Lung (tissue), 11 donors: ENCODE measurements at regions not wholly inside any gene's neighbourhood (a gene's known extent, or its start where the extent isn't known, plus 50 kb on each side); places are given as distances from the start of the nearest gene placed in this dataset.

Experiments used
- ATAC-seq: fragments of 200-7000 bp; cut with Tn5 transposase; one replicate; pipeline ENCODE4 v1.9.1; 2020; ENCODE audit warnings: moderate number of reproducible peaks; ENCODE audit not compliant: insufficient read depth, low FRiP score
- DNase-seq, 3 donors: peaks; one replicate each; pipeline ENCODE4 v3.0.0-alpha.2; 2013 to 2017
- H3K27ac ChIP-seq, 2 donors: one replicate each; pipeline ENCODE4 v1.5.1; 2013; ENCODE audit warnings: mild to moderate bottlenecking in 2 of 2, moderate library complexity in 2 of 2, control low read depth in 1 of 2, inconsistent platforms in 1 of 2, low read depth in 1 of 2, low read length in 1 of 2
- H3K27me3 ChIP-seq, 3 donors: one replicate each; pipeline ENCODE4 v1.5.1; 2013; ENCODE audit warnings: low read length in 2 of 3; ENCODE audit not compliant: control insufficient read depth in 3 of 3, insufficient read depth in 3 of 3
- H3K36me3 ChIP-seq, 4 donors: one replicate each; pipeline ENCODE4 v1.5.1; 2013; ENCODE audit warnings: low read length in 4 of 4, mild to moderate bottlenecking in 1 of 4, moderate library complexity in 1 of 4; ENCODE audit not compliant: control insufficient read depth in 4 of 4, insufficient read depth in 4 of 4
- H3K4me1 ChIP-seq, 5 donors: one replicate each; pipeline ENCODE4 v1.5.1; 2013; ENCODE audit warnings: low read length in 5 of 5, mild to moderate bottlenecking in 2 of 5, moderate library complexity in 1 of 5; ENCODE audit not compliant: control insufficient read depth in 5 of 5, insufficient read depth in 5 of 5
- H3K4me3 ChIP-seq: one replicate; pipeline ENCODE4 v1.5.1; 2013; ENCODE audit warnings: mild to moderate bottlenecking, control low read depth, moderate library complexity
- H3K9ac ChIP-seq, 2 donors: one replicate each; pipeline ENCODE4 v1.5.1; 2013; ENCODE audit warnings: low read length in 2 of 2, control low read depth in 1 of 2; ENCODE audit not compliant: insufficient read depth in 1 of 2
- H3K9me3 ChIP-seq, 4 donors: one replicate each; pipeline ENCODE4 v1.5.1; 2013; ENCODE audit warnings: low read length in 3 of 4, mild to moderate bottlenecking in 1 of 4, moderate library complexity in 1 of 4; ENCODE audit not compliant: control insufficient read depth in 4 of 4, insufficient read depth in 3 of 4
- CTCF ChIP-seq: IDR thresholded peaks from 2 replicates; pipeline ENCODE4 v1.5.1; 2012; ENCODE audit warnings: mild to moderate bottlenecking; ENCODE audit errors: control extremely low read depth, extremely low read depth
- WGBS, 2 donors: extraction: QIAGEN DNeasy Blood & Tissue Kit; methylation state at CpG; one replicate each; pipeline ENCODE4 v1.1.7; 2013; 5-methylcytosine and 5-hydroxymethylcytosine counted together
- donor health status: control.
- donor health status: control.
- donor health status: Bipolar disorder and iron deficiency.
- donor health status: healthy.
- donor health status: DM: yes; HTN: yes; CAD: no.

- Histone ChIP-seq H3K27me3 (no peaks in the 10 kb centered on the region), H3K4me3 (no peak overlapping the region), H3K4me1 (no peaks in the 10 kb centered on the region), H3K9me3 (no peaks in the 10 kb centered on the region), H3K27ac (no peak overlapping the region), H3K36me3 (no peaks in the 10 kb centered on the region), H3K9ac (no peak overlapping the region)
- 69 to 79% methylated on average over 4 of the region's 4 CpGs for WGBS, 2 donors
- no peak for ATAC-seq
- TF ChIP-seq CTCF = no peak
- DNase-seq = no peak
Observed at GRCh38 chr13:79241697-79242096, 164.4 kb downstream of the RBM26 start.

- peak; percentile 2 for ATAC-seq
- 59 to 73% methylated on average over 4 of the region's 4 CpGs for WGBS, 2 donors
- H3K9me3 ChIP-seq = peaks cover 0 to 2% (median 0%) of the 10 kb centered on the region in 4 donors
Observed at GRCh38 chr13:79237981-79238380, 168.1 kb downstream of the RBM26 start.

GRCh38 chr13:79231887-79232286 is 174.2 kb downstream of the RBM26 start:
- no peak for TF ChIP-seq CTCF
- peaks cover 0 to 2% (median 0%) of the 10 kb centered on the region in 4 donors for H3K9me3 ChIP-seq
- H3K4me3 ChIP-seq = no peak overlapping the region
- H3K9ac ChIP-seq = no peak overlapping the region
- H3K36me3 ChIP-seq = no peaks in the 10 kb centered on the region
- no peaks in the 10 kb centered on the region for H3K27me3 ChIP-seq
- ATAC-seq (no peak), DNase-seq (no peak)
- no peak overlapping the region for H3K27ac ChIP-seq
- 89 to 91% methylated on average over 2 of the region's 2 CpGs for WGBS, 2 donors
- no peaks in the 10 kb centered on the region for H3K4me1 ChIP-seq

More at GRCh38 chr13:79237981-79238380, 168.1 kb downstream of the RBM26 start:
- H3K27me3 ChIP-seq = no peaks in the 10 kb centered on the region
- TF ChIP-seq CTCF = no peak
- peak in 1 of 3 donors; percentile 4 for DNase-seq
- no peaks in the 10 kb centered on the region for H3K4me1 ChIP-seq
- H3K36me3 ChIP-seq = no peaks in the 10 kb centered on the region
- H3K9ac ChIP-seq = no peak overlapping the region
- H3K4me3 ChIP-seq = no peak overlapping the region
- H3K27ac ChIP-seq = no peak overlapping the region

DNA sequence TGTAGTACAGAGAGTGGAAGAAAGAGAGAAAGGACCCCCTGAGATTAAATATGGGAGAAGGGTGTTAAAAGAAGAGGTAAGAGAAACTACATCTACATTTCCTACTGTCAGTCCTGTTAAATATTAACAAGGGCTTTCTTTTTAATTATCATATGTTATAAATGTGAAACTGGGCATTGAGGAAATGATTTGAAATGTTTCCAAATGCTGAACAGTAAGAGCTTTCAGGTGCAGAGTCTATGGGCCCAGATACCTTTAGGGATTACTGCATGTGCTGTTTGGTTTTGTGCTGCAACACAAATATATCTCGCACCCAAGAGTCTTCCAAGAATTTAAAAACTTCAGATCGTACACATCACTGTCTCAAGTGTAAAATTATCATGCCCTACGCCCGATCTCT is 176.3 kb downstream of the RBM26 start:
- DNase-seq (no peak), ATAC-seq (no peak)
- no peak overlapping the region for H3K27ac ChIP-seq
- H3K4me1 ChIP-seq = no peaks in the 10 kb centered on the region
- no peak overlapping the region for H3K9ac ChIP-seq
- WGBS, 2 donors = 74 to 81% methylated on average over 4 of the region's 4 CpGs
- no peak overlapping the region for H3K4me3 ChIP-seq
- no peaks in the 10 kb centered on the region for H3K36me3 ChIP-seq
- H3K27me3 ChIP-seq = no peaks in the 10 kb centered on the region
- no peaks in the 10 kb centered on the region for H3K9me3 ChIP-seq
- TF ChIP-seq CTCF = no peak
